PC-9 (cell line): ENCODE measurements at regions not wholly inside any gene's neighbourhood (a gene's known extent, or its start where the extent isn't known, plus 50 kb on each side); places are given as distances from the start of the nearest gene placed in this dataset.

Source experiments
- EZH2 ChIP-seq: fragments of 200-600 bp; sonication (generic); IDR thresholded peaks from 2 replicates; pipeline ENCODE4 v1.8.0; 2017; ENCODE audit warnings: antibody characterized with exemption, low read depth
- TF ChIP-seq, protein P1 (sequence below): fragments of 200-600 bp; sonication (generic); conservative IDR thresholded peaks from 2 replicates; pipeline ENCODE4 v1.6.1; 2017; ENCODE audit warnings: mixed run types, antibody characterized with exemption, mild to moderate bottlenecking, moderate library complexity

DNA sequence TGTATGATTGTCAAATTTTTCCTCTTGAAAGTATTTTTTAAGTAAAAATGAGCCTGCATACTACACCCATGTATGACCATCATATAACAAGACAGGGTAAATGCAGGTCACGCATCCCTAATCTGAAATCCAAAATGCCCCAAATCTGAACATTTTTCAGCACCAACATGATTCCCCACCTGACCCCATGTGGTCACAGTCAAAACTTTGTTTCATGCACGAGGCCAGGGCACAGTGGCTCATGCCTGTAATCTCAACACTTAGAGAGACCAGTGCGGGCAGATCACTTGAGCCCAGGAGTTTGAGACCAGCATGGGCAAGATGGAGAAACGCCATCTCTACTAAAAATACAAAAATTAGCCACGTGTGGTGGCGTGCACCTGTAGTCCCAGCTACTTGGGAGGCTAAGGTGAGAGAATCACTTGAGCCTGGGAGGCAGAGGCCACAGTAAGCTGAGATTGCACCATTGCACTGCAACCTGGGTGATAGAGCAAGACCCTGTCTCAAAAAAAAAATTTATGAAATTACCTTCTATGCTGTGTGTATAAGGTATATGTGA is 63.7 kb upstream of the NPAS1 start:
- no peak for TF ChIP-seq EZH2
- TF ChIP-seq, protein P1, sequence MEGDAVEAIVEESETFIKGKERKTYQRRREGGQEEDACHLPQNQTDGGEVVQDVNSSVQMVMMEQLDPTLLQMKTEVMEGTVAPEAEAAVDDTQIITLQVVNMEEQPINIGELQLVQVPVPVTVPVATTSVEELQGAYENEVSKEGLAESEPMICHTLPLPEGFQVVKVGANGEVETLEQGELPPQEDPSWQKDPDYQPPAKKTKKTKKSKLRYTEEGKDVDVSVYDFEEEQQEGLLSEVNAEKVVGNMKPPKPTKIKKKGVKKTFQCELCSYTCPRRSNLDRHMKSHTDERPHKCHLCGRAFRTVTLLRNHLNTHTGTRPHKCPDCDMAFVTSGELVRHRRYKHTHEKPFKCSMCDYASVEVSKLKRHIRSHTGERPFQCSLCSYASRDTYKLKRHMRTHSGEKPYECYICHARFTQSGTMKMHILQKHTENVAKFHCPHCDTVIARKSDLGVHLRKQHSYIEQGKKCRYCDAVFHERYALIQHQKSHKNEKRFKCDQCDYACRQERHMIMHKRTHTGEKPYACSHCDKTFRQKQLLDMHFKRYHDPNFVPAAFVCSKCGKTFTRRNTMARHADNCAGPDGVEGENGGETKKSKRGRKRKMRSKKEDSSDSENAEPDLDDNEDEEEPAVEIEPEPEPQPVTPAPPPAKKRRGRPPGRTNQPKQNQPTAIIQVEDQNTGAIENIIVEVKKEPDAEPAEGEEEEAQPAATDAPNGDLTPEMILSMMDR, result no peak
